Stimulated activated naive CD8-positive, alpha-beta T cell treated with anti-CD3 and anti-CD28 coated beads, Interleukin-15, Interleukin-2, amounts not matched to agents 100 ng/mL and 50 ng/mL, for 24 hours (primary cell): ENCODE measurements at regions not wholly inside any gene's neighbourhood (a gene's known extent, or its start where the extent isn't known, plus 50 kb on each side); places are given as distances from the start of the nearest gene placed in this dataset.

Experiments used
- H3K27ac Mint-ChIP-seq: one replicate; pipeline ENCODE4 v1.8.0; 2021; ENCODE audit warnings: mild to moderate bottlenecking, mixed read lengths
- H3K27me3 Mint-ChIP-seq: one replicate; pipeline ENCODE4 v1.8.0; 2021; ENCODE audit warnings: mixed read lengths
- H3K36me3 Mint-ChIP-seq: one replicate; pipeline ENCODE4 v1.8.0; 2021; ENCODE audit warnings: low read depth, mixed read lengths
- H3K4me1 Mint-ChIP-seq: one replicate; pipeline ENCODE4 v1.8.0; 2021; ENCODE audit warnings: low read depth, mixed read lengths
- H3K4me3 Mint-ChIP-seq: one replicate; pipeline ENCODE4 v1.8.0; 2021; ENCODE audit warnings: mild to moderate bottlenecking, mixed read lengths
- H3K9me3 Mint-ChIP-seq: one replicate; pipeline ENCODE4 v1.8.0; 2021; ENCODE audit warnings: mixed read lengths

DNA sequence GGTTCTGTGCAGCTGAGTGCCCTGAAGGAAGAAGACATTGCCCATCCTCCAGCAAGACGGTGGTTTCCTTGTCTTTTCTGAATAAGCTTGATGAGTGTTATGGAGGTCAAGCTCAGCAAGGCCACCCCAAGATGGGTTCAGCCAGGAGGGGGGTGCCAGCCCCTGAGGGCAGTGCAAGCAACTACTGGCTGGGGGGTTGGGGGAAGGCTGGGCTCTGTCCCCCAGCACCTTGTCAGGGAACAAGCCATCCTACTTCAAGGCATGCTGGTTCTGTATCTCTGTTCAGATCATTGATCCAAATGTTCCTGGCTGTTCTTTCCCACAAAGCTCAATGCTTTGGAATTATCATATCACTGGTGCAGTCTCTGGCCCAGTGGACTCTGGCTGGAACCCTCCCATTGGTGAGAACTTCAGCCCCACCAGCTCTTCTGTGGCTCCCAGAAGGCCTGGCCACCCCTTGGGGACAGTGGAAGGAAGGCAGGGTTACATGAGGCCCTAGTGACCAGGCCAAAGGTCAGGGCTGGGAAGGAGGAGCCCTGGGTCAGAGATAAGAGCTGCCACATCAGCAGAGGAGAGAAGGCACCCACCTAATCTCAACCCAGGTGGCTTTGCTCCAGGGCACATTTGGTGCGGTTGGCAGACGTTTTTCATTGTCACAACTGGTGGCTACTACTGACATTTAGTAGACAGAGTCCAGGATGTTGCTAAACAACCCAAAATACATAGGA is 280.2 kb downstream of the IRX2 start:
- Mint-ChIP-seq H3K36me3 (no peaks in the 10 kb centered on the region), H3K4me1 (no peaks in the 10 kb centered on the region), H3K9me3 (peaks cover 4% of the 10 kb centered on the region), H3K27me3 (no peaks in the 10 kb centered on the region), H3K27ac (no peak overlapping the region), H3K4me3 (no peak overlapping the region)

DNA sequence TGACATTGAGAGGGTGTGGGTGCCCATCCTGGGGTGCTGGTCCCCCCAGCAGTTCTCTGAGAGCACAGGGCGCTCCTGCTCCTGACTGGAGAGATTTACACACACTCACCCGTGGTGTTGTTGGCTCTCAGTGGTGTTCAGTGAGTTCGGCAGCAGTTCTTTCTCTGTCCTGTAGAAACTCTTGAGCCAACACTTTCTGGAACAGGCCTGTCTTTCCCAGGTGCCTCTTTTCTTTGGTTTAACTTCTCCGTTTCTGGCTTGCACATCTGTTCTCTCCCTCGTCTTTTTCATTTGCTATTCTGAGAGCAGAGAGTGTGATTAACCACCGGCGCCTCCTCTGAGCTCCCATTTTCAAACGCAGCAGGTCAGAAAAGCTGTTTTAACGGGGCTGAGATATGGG is 284.5 kb downstream of the IRX2 start:
- Mint-ChIP-seq H3K27me3 (no peaks in the 10 kb centered on the region), H3K27ac (no peak overlapping the region), H3K4me1 (no peaks in the 10 kb centered on the region), H3K9me3 (peaks cover 4% of the 10 kb centered on the region), H3K4me3 (no peak overlapping the region), H3K36me3 (no peaks in the 10 kb centered on the region)

DNA sequence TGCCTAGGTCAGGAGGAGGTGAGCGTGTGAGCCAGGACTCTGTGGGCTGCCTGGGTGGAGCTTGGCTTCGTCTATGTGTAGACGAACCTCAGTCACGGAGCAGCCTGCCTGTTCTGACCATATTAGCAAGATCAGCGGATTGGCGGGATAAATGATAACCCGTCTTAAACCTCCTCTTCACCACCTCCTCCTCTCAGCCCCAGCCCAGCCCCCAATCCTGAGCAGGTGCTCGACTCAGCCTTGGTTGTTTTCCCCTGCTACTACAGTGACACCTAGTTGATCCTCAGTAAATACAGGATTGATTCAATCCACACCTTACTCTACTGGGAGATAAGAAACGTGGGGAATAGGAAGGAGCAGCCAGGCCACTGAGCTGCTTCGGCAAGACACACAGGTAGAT is 286.1 kb downstream of the IRX2 start:
- Mint-ChIP-seq H3K4me1 (no peaks in the 10 kb centered on the region), H3K27ac (no peak overlapping the region), H3K27me3 (no peaks in the 10 kb centered on the region), H3K9me3 (peaks cover 4% of the 10 kb centered on the region), H3K4me3 (no peak overlapping the region), H3K36me3 (no peaks in the 10 kb centered on the region)

DNA sequence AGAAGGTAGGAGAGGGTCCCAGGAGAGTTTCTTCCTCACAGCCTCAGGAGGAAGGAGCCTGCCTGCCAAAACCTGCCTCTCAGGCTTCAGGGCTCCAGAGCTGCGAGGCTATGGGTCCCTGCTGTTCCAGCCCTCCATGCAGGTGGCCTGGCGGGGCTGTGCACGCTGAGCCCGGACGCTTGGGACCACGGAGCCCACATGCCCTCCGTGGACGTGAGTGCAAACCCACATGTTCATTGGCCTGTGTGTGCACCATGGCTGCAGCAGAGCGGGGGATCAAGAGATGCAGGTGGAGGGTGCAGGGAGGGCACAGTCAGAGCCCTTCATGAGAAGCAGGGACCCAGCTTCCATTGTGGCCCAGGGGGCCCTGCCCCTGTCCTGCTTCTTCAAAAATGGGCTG is 287.3 kb downstream of the IRX2 start:
- Mint-ChIP-seq H3K4me1 (no peaks in the 10 kb centered on the region), H3K9me3 (peaks cover 4% of the 10 kb centered on the region), H3K27me3 (no peaks in the 10 kb centered on the region), H3K27ac (no peak overlapping the region), H3K4me3 (no peak overlapping the region), H3K36me3 (no peaks in the 10 kb centered on the region)

DNA sequence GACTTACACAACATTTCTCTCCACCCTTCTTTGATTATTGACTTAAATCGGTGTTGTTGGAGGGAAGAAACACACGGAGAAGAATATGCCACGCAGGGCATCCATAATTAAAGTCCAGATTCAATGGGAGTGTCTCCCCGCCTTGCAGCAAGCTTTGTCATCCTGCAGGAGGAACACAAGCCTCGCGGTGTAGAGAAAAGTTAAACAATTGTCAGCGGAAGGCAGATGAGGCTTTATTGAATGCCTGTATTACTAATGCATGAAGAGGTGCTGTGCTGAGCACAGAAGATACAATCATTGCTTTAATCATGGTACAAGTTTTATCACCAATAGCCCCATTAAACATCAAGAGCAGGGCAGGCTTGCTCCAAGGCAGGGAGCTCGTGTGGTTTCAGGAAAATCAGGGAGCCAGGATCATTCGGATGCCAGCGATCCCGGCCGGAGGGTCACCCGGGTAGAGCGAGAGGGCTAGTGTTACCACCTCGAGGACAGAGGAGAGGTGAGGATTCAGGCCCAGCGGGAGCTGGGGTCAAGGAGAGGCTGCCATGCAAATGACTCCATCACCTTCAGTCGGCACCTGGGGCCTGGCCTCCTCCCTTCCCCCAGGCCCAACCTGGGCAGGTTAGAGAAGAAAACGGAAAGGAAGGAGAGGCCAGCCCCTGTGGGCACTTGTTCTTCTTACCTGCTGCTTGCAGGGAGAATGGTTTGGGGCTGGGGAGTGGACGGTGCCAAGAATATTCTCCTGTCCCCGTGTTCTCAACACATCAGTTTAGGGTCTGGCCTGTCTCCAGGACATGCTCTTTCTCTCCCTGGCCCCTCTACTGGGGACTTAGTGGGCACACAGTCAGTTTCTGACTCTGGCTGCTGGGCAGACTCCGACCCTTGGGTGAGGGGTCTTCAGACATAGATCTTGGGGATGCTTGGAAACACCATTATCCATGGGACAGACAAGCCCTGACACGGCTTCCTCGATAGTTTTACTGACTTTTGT is 289.5 kb downstream of the IRX2 start:
- Mint-ChIP-seq H3K36me3 (no peaks in the 10 kb centered on the region), H3K9me3 (no peaks in the 10 kb centered on the region), H3K27ac (no peak overlapping the region), H3K27me3 (no peaks in the 10 kb centered on the region), H3K4me1 (no peaks in the 10 kb centered on the region), H3K4me3 (no peak overlapping the region)

DNA sequence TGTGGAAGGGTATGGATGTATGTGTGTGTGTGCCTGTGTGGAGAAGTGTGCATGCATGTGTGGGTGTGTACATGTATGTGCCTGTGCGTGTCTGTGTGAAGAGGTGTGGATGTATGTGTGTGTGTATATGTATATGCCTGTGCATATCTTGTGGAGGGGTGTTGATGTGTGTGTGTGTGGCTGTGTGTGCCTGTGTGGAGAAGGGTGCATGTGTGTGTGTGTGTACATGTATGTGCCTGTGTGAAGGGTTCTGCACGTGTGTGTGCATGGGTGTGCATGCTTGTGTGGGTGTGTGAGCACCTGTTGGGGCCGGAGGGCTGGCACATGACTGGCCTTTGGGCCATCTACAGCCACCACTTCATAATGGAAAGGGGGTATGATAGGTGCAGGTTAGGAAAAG is 291.4 kb downstream of the IRX2 start:
- Mint-ChIP-seq H3K4me3 (no peak overlapping the region), H3K36me3 (no peaks in the 10 kb centered on the region), H3K4me1 (no peaks in the 10 kb centered on the region), H3K27me3 (no peaks in the 10 kb centered on the region), H3K27ac (no peak overlapping the region), H3K9me3 (no peaks in the 10 kb centered on the region)

DNA sequence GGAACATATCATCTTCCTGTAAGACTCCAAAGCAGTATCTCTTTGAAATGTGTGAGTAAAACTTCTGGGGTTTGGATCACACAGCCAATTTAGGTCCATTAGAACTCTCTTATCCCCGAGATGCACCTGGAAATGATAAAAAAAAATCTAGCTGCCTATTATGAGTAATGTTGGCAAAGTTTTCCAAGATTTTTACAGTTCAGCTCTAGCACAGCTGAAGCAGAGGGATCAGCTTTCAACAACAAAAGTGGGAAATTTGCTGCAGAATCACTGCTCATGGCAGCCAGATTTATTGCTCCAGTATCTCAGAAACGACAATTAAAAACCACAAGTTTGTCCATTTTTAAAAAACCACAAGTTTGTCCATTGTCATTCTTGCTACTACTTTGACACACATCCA is 292.2 kb downstream of the IRX2 start:
- H3K4me3 Mint-ChIP-seq, result no peak overlapping the region
- H3K27ac Mint-ChIP-seq, result no peak overlapping the region
- no peaks in the 10 kb centered on the region for H3K9me3 Mint-ChIP-seq
- no peaks in the 10 kb centered on the region for H3K4me1 Mint-ChIP-seq
- H3K36me3 Mint-ChIP-seq, result no peaks in the 10 kb centered on the region
- no peaks in the 10 kb centered on the region for H3K27me3 Mint-ChIP-seq

DNA sequence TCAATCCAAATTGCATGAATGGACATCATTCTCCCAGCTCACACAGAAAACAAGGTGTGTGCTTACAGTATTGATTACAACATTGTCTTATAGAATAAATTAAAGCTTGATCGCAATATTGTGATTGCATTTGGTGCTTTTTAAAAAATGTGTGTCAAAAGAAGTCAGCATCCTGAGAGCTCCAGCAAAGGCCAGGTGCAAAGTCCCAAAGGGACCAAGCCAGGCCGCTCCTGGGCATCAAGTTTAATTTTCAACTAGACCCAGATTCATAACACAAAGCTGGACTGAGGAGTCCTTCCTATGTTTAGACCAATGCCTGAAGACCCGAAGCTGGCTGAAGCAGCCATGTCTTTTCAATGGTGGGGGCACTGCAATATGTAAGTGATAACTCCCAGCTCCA is 295.6 kb downstream of the IRX2 start:
- no peaks in the 10 kb centered on the region for H3K4me1 Mint-ChIP-seq
- no peak overlapping the region for H3K27ac Mint-ChIP-seq
- no peaks in the 10 kb centered on the region for H3K36me3 Mint-ChIP-seq

DNA sequence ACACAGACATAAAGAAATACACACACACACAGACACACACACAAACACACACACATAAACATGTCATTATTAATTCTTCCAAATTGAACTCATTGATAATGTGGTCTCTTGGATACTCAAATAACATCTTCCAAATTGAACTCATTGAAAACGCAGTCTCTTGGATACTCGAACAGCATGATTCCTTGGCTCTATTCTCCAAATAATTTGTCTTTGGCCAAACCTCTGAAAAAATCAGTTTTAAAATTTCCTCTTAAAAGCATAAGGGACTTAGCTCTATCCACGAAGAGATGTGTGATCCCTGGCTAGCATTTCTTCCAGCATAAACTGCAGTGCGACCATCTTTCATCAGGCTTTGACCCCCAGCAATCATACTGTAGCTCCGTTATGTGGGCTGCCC is 296.6 kb downstream of the IRX2 start:
- H3K4me3 Mint-ChIP-seq, result no peak overlapping the region
- H3K27me3 Mint-ChIP-seq, result no peaks in the 10 kb centered on the region
- H3K36me3 Mint-ChIP-seq, result no peaks in the 10 kb centered on the region
- no peaks in the 10 kb centered on the region for H3K9me3 Mint-ChIP-seq
- H3K4me1 Mint-ChIP-seq, result no peaks in the 10 kb centered on the region
- H3K27ac Mint-ChIP-seq, result no peak overlapping the region

More for the DNA sequence above, 295.6 kb downstream of the IRX2 start:
- Mint-ChIP-seq H3K4me3 (no peak overlapping the region), H3K27me3 (no peaks in the 10 kb centered on the region), H3K9me3 (no peaks in the 10 kb centered on the region)

DNA sequence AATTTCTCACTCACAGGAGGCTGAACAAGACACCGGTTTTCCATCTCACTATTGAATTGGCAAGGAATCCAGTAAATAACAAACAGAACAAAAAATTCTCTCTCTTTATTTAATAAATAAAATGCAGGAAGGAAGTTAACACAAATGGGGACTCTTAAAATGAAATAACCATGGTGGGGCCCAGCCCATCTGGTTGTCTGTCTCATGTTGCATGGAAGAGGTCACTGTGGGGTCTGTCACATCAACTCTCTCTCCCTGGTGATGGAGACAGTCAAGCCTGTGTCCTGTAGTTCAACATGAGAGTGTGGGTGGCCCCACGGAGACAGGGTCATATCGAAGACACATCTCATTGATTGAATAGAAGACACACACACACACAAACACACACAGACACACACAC is 297.7 kb downstream of the IRX2 start:
- Mint-ChIP-seq H3K4me1 (no peaks in the 10 kb centered on the region), H3K27ac (no peak overlapping the region), H3K9me3 (no peaks in the 10 kb centered on the region), H3K27me3 (no peaks in the 10 kb centered on the region), H3K4me3 (no peak overlapping the region), H3K36me3 (no peaks in the 10 kb centered on the region)

DNA sequence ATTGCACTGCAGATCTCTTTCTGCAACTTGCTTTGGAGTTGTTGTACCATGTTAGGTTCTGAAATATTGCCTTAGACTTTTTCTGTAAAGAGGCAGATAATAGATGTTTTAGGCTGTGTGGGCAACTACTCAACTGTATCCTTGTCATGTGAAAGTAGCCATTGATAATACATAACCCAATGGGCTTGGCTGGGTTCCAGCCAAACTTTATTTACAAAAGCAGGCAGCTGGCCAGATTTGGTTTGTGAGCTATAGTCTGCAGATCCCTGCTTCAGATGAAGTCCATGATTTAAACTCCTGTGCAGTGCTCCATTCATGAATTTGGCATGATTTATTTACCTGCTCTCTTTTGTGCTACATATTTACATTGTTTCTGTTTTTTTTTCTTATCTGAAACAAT is 300.4 kb downstream of the IRX2 start:
- Mint-ChIP-seq H3K27ac (no peak overlapping the region), H3K4me3 (no peak overlapping the region), H3K9me3 (peaks cover 8% of the 10 kb centered on the region), H3K36me3 (no peaks in the 10 kb centered on the region), H3K27me3 (no peaks in the 10 kb centered on the region), H3K4me1 (no peaks in the 10 kb centered on the region)

DNA sequence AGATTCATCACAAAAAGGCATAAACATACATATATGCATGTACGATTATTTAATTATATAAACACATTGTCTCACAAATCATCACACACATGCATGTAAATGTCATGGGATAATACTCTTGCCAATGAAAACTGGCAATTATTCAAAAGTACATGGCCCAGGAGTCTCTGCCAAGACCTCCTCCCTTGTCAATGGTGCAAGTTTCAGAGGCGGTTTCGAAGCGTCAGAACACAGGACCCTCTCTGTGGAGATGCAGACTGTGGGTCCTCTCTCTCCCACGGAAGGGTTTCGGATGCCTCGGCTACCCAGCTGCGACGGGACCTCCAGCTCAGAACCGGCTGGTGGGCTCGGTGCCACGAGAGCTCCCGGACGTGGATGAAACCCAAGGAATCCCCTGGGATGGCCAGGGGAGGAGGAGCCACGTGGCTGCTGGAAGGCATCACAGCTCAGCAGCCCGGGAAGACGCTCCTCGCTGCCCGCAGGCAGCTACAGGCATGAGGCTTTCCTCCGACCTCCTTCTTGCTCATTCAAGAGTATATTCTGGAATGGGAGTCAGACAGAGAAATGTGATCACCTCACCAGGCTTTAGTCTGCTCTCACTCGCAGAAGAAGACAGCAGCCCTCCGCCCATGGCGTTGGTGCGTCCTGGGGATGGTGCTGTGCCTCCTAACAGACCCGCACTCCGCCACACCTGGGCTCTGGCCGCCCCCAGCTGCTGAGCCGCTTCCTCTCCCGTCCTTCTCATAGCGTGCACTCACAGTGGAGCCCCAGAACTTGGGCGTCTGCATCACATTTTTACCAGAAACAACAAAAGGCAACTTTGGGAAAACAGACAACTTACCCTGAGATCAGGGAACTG is 308.8 kb downstream of the IRX2 start:
- Mint-ChIP-seq H3K27ac (no peak overlapping the region), H3K27me3 (no peaks in the 10 kb centered on the region), H3K4me3 (no peak overlapping the region), H3K36me3 (no peaks in the 10 kb centered on the region), H3K9me3 (peaks cover 8% of the 10 kb centered on the region), H3K4me1 (no peaks in the 10 kb centered on the region)

DNA sequence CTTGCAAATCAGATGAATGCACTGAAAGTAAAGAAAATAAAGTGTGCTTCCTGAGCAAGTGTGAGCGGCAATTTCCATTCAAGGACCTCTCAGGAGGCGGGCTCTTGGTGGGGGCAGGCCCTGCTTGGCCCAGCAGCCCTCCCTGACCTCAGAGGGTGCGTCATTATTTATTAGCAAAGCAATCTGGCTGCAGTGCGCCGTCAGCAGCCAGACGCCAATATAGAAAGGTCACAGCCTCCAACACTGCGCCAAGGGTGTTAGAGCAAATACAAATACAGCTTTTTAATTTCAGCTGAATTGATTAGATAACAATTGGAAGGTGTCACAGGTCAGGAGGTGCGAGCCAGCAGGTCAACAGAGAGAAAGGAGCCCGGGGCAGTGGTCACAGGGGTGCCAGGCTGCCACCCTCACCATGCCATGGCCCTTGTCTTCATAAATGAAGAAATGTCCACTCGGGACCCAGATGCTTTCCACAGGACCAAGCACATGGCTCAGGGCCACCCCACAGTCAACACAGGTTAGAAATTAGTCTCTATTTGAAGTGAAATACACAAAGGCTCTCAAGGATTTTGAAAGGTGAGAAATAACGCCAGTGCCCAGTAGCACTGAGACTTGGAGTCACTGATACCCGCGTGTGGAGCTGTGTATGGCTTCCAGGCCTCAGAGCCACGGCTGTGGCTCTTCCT is 309.8 kb downstream of the IRX2 start:
- Mint-ChIP-seq H3K4me1 (no peaks in the 10 kb centered on the region), H3K9me3 (no peaks in the 10 kb centered on the region), H3K36me3 (no peaks in the 10 kb centered on the region), H3K4me3 (no peak overlapping the region), H3K27me3 (no peaks in the 10 kb centered on the region), H3K27ac (no peak overlapping the region)

DNA sequence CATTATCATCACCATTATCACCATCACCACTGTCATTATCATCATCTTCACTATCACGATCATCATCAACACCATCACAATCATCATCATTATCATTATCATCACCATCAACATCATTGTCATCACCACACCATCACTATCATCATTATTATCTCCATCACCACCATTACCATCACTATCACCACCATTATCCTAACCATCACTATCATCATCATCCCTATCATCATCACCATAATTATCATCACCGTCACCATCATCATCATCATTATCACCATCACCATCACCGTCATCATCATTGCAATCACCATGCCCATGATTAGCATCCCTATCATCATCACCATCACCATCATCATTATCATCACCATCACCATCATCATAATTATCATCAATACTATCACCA is 311.9 kb downstream of the IRX2 start:
- no peaks in the 10 kb centered on the region for H3K4me1 Mint-ChIP-seq
- no peaks in the 10 kb centered on the region for H3K27me3 Mint-ChIP-seq
- H3K36me3 Mint-ChIP-seq, result no peaks in the 10 kb centered on the region
- no peak overlapping the region for H3K27ac Mint-ChIP-seq
- no peaks in the 10 kb centered on the region for H3K9me3 Mint-ChIP-seq
- H3K4me3 Mint-ChIP-seq, result no peak overlapping the region
